GM23248 (cell line): ENCODE measurements at regions not wholly inside any gene's neighbourhood (a gene's known extent, or its start where the extent isn't known, plus 50 kb on each side); places are given as distances from the start of the nearest gene placed in this dataset.

Experiments
- DNase-seq: peaks from one replicate; pipeline ENCODE4 v3.0.0-alpha.2; 2015
- H2AFZ ChIP-seq: fragments of 200-600 bp; sonication (generic); 2 replicates; pipeline ENCODE4 v1.6.1; 2016; ENCODE audit warnings: antibody characterized with exemption
- H3F3A ChIP-seq: fragments of 200-600 bp; sonication (generic); 2 replicates; pipeline ENCODE4 v1.6.1; 2016; ENCODE audit warnings: mild to moderate bottlenecking, antibody characterized with exemption, mixed run types; ENCODE audit not compliant: insufficient read depth
- H3K27ac ChIP-seq: fragments of 200-600 bp; sonication (generic); 2 replicates; pipeline ENCODE4 v1.5.1; 2016; ENCODE audit warnings: mild to moderate bottlenecking
- H3K27me3 ChIP-seq: fragments of 200-600 bp; sonication (generic); replicated peaks from 2 replicates; pipeline ENCODE4 v1.6.1; 2016; ENCODE audit warnings: mild to moderate bottlenecking; ENCODE audit not compliant: insufficient read depth
- H3K36me3 ChIP-seq: fragments of 200-600 bp; sonication (generic); 2 replicates; pipeline ENCODE4 v1.6.1; 2016; ENCODE audit warnings: low read depth, mild to moderate bottlenecking
- H3K4me1 ChIP-seq: fragments of 200-600 bp; sonication (generic); 2 replicates; pipeline ENCODE4 v1.6.1; 2016; ENCODE audit warnings: mild to moderate bottlenecking; ENCODE audit not compliant: insufficient read depth
- H3K4me2 ChIP-seq: fragments of 200-600 bp; sonication (generic); one replicate; pipeline ENCODE4 v1.6.1; 2016; ENCODE audit warnings: mild to moderate bottlenecking; ENCODE audit not compliant: unreplicated experiment
- H3K4me3 ChIP-seq: fragments of 200-600 bp; sonication (generic); 2 replicates; pipeline ENCODE4 v1.5.1; 2016; ENCODE audit warnings: mild to moderate bottlenecking
- H3K79me2 ChIP-seq: fragments of 200-600 bp; sonication (generic); 2 replicates; pipeline ENCODE4 v1.6.1; 2016; ENCODE audit warnings: mild to moderate bottlenecking; ENCODE audit not compliant: insufficient read depth
- H3K9ac ChIP-seq: fragments of 200-600 bp; sonication (generic); 2 replicates; pipeline ENCODE4 v1.6.1; 2016; ENCODE audit warnings: mild to moderate bottlenecking
- H3K9me2 ChIP-seq: fragments of 200-600 bp; sonication (generic); 2 replicates; pipeline ENCODE4 v1.6.1; 2016; ENCODE audit warnings: mixed run types, mild to moderate bottlenecking, moderate library complexity; ENCODE audit not compliant: insufficient read depth
- H3K9me3 ChIP-seq: fragments of 200-600 bp; sonication (generic); one replicate; pipeline ENCODE4 v1.6.1; 2017; ENCODE audit warnings: low read depth
- H4K20me1 ChIP-seq: fragments of 200-600 bp; sonication (generic); 2 replicates; pipeline ENCODE4 v1.6.0; 2016; ENCODE audit not compliant: insufficient read depth
- EZH2 ChIP-seq: fragments of 200-600 bp; sonication (generic); IDR thresholded peaks from 2 replicates; pipeline ENCODE4 v1.6.1; 2018; ENCODE audit warnings: antibody characterized with exemption, mild to moderate bottlenecking; ENCODE audit not compliant: insufficient read depth, poor library complexity, severe bottlenecking
- EZH2phosphoT487 ChIP-seq: fragments of 200-600 bp; sonication (generic); IDR thresholded peaks from 2 replicates; pipeline ENCODE4 v1.6.1; 2018; ENCODE audit warnings: antibody characterized with exemption, moderate library complexity, mild to moderate bottlenecking, low read depth; ENCODE audit not compliant: insufficient read depth
- WGBS, 2 experiments: methylation state at CpG; one replicate each; pipeline ENCODE4 v1.1.6; 2015 to 2017; ENCODE audit warnings: low lambda C conversion rate in 2 of 2, low coverage in 1 of 2; ENCODE audit errors: missing lambda C conversion rate in 2 of 2; 5-methylcytosine and 5-hydroxymethylcytosine counted together
- in situ Hi-C: fragments of 300-500 bp; cut with MboI; formaldehyde crosslinking; loops from 2 replicates; pipeline ENCODE4 v1.15.0; 2020

GRCh38 chr2:114025030-114025429, 135.1 kb downstream of the ACTR3 start:
- in situ Hi-C loops, result no loop called here
- TF ChIP-seq EZH2, result no peak
- TF ChIP-seq EZH2phosphoT487, result no peak
- Histone ChIP-seq H3K4me2 (no peak overlapping the region), H3K9ac (no peak overlapping the region), H3K79me2 (no peaks in the 10 kb centered on the region), H3K27me3 (peaks cover under 1% of the 10 kb centered on the region; the same call in 1 of the 2 replicates), H3K36me3 (no peaks in the 10 kb centered on the region), H3K4me1 (peaks cover 21% of the 10 kb centered on the region), H3F3A (peaks cover 17% of the 10 kb centered on the region), H3K27ac (no peak overlapping the region), H2AFZ (no peak overlapping the region), H3K4me3 (no peak overlapping the region), H3K9me3 (no peaks in the 10 kb centered on the region), H4K20me1 (no peaks in the 10 kb centered on the region), H3K9me2 (no peaks in the 10 kb centered on the region)
- no peak for DNase-seq
- WGBS, 2 experiments, result 33 to 39% methylated on average over 3 of the region's 3 CpGs

GRCh38 chr2:114027437-114027836, 137.5 kb downstream of the ACTR3 start:
- in situ Hi-C loops, result no loop called here
- H3K36me3 ChIP-seq, result no peaks in the 10 kb centered on the region
- peaks cover 15% of the 10 kb centered on the region for H3K4me1 ChIP-seq

GRCh38 chr2:114031605-114032505, 142.0 kb downstream of the ACTR3 start:
- WGBS, 2 experiments, result 48 to 50% methylated on average over 12 of the region's 12 CpGs
- no peaks in the 10 kb centered on the region for H3K4me1 ChIP-seq
- no peaks in the 10 kb centered on the region for H3K9me2 ChIP-seq
- no peak overlapping the region for H3K4me3 ChIP-seq
- H3K9me3 ChIP-seq, result no peaks in the 10 kb centered on the region
- no peaks in the 10 kb centered on the region for H3K79me2 ChIP-seq
- no peak overlapping the region for H3K4me2 ChIP-seq
- no peak overlapping the region for H3K27ac ChIP-seq
- no peak overlapping the region for H2AFZ ChIP-seq
- in situ Hi-C loops, result no loop called here
- no peaks in the 10 kb centered on the region for H3K36me3 ChIP-seq
- peaks cover 33% of the 10 kb centered on the region for H3K27me3 ChIP-seq
- no peak for TF ChIP-seq EZH2phosphoT487
- no peak for TF ChIP-seq EZH2
- H3F3A ChIP-seq, result no peaks in the 10 kb centered on the region
- H4K20me1 ChIP-seq, result no peaks in the 10 kb centered on the region
- H3K9ac ChIP-seq, result no peak overlapping the region
- DNase-seq, result no peak

More at GRCh38 chr2:114027437-114027836, 137.5 kb downstream of the ACTR3 start:
- no peaks in the 10 kb centered on the region for H3K79me2 ChIP-seq
- H3K27ac ChIP-seq, result no peak overlapping the region
- no peak overlapping the region for H3K9ac ChIP-seq
- DNase-seq, result no peak
- H3F3A ChIP-seq, result peaks cover 8% of the 10 kb centered on the region
- H3K4me2 ChIP-seq, result no peak overlapping the region
- peaks cover 10% of the 10 kb centered on the region for H3K27me3 ChIP-seq
- no peaks in the 10 kb centered on the region for H4K20me1 ChIP-seq
- no peaks in the 10 kb centered on the region for H3K9me3 ChIP-seq
- H3K4me3 ChIP-seq, result no peak overlapping the region
- TF ChIP-seq EZH2phosphoT487, result no peak
- no peak for TF ChIP-seq EZH2
- 9 to 50% methylated on average over 1 of the region's 1 CpG for WGBS, 2 experiments
- no peaks in the 10 kb centered on the region for H3K9me2 ChIP-seq
- H2AFZ ChIP-seq, result no peak overlapping the region

GRCh38 chr2:114032705-114033104, 142.8 kb downstream of the ACTR3 start:
- Histone ChIP-seq H3K27me3 (peaks cover 36% of the 10 kb centered on the region), H3K9me2 (no peaks in the 10 kb centered on the region), H3F3A (no peaks in the 10 kb centered on the region), H3K4me3 (no peak overlapping the region), H4K20me1 (no peaks in the 10 kb centered on the region), H3K27ac (no peak overlapping the region), H3K4me2 (no peak overlapping the region), H2AFZ (no peak overlapping the region), H3K36me3 (no peaks in the 10 kb centered on the region), H3K79me2 (no peaks in the 10 kb centered on the region), H3K9ac (no peak overlapping the region), H3K4me1 (no peaks in the 10 kb centered on the region), H3K9me3 (no peaks in the 10 kb centered on the region)
- in situ Hi-C loops, result no loop called here
- no peak for TF ChIP-seq EZH2phosphoT487
- TF ChIP-seq EZH2, result no peak
- DNase-seq, result no peak
- 12 to 14% methylated on average over 4 of the region's 4 CpGs for WGBS, 2 experiments
